SU-DHL-6 (cell line): ENCODE measurements at regions not wholly inside any gene's neighbourhood (a gene's known extent, or its start where the extent isn't known, plus 50 kb on each side); places are given as distances from the start of the nearest gene placed in this dataset.

ENCODE experiments used
- CTCF ChIP-seq: fragments of 200-600 bp; sonication (generic); IDR thresholded peaks from one replicate; pipeline ENCODE4 v1.5.1; 2017; ENCODE audit warnings: antibody characterized with exemption, mild to moderate bottlenecking, low read length, moderate library complexity; ENCODE audit not compliant: insufficient read depth, poor library complexity, severe bottlenecking
- EZH2phosphoT487 ChIP-seq: fragments of 200-600 bp; sonication (generic), shearing (Covaris generic); conservative IDR thresholded peaks from 2 replicates; pipeline ENCODE4 v1.6.1; 2018; ENCODE audit warnings: mild to moderate bottlenecking, antibody characterized with exemption, low read length, moderate library complexity, mixed read lengths

GRCh38 chr16:63530208-63530607 lies 1494.0 kb upstream of the CDH8 start:
- TF ChIP-seq CTCF (no peak), EZH2phosphoT487 (no peak)
